WI38 (cell line): ENCODE measurements at regions not wholly inside any gene's neighbourhood (a gene's known extent, or its start where the extent isn't known, plus 50 kb on each side); places are given as distances from the start of the nearest gene placed in this dataset.

Source experiments
- H3K4me3 ChIP-seq: 2 replicates; pipeline ENCODE4 v1.5.1; 2011; ENCODE audit warnings: low read depth, mild to moderate bottlenecking, control low read depth, low read length
- CTCF ChIP-seq: IDR thresholded peaks from 2 replicates; pipeline ENCODE4 v1.5.1; 2012; ENCODE audit warnings: low read depth, mild to moderate bottlenecking, control low read depth, low read length

- H3K4me3 ChIP-seq: no peak overlapping the region
- no peak for TF ChIP-seq CTCF
Measured at GRCh38 chr12:90428881-90429280, 526.1 kb downstream of the CCER1 start.

GRCh38 chr12:90428465-90428864 lies 526.5 kb downstream of the CCER1 start:
- no peak overlapping the region for H3K4me3 ChIP-seq
- TF ChIP-seq CTCF: no peak

- no peak overlapping the region for H3K4me3 ChIP-seq
- no peak for TF ChIP-seq CTCF
Measured at GRCh38 chr12:90423965-90424364, 531.0 kb downstream of the CCER1 start.

- TF ChIP-seq CTCF: no peak
- no peak overlapping the region for H3K4me3 ChIP-seq
Measured at GRCh38 chr12:90410962-90411361, 544.0 kb downstream of the CCER1 start.

- H3K4me3 ChIP-seq: no peak overlapping the region
- no peak for TF ChIP-seq CTCF
Measured at GRCh38 chr12:90407841-90408240, 547.1 kb downstream of the CCER1 start.

- TF ChIP-seq CTCF: no peak
- H3K4me3 ChIP-seq: no peak overlapping the region
Measured at GRCh38 chr12:90404071-90404470, 550.9 kb downstream of the CCER1 start.

GRCh38 chr12:90401185-90401584 lies 553.8 kb downstream of the CCER1 start:
- TF ChIP-seq CTCF: no peak
- H3K4me3 ChIP-seq: no peak overlapping the region

GRCh38 chr12:90399357-90399756 lies 555.6 kb downstream of the CCER1 start:
- TF ChIP-seq CTCF: no peak
- no peak overlapping the region for H3K4me3 ChIP-seq
